Smooth muscle cell (in vitro differentiated cells): ENCODE measurements at regions not wholly inside any gene's neighbourhood (a gene's known extent, or its start where the extent isn't known, plus 50 kb on each side); places are given as distances from the start of the nearest gene placed in this dataset.

Experiments
- DNase-seq: peaks from one replicate; lab custom pipeline; 2025; ENCODE audit not compliant: unreplicated experiment; lab: John Stamatoyannopoulos, UW
- H2AFZ ChIP-seq: fragments of 200-600 bp; sonication (generic); 2 replicates; pipeline ENCODE4 v1.6.0; 2016; ENCODE audit warnings: antibody characterized with exemption, low read depth, mild to moderate bottlenecking
- H3F3A ChIP-seq: fragments of 200-600 bp; sonication (generic); 2 replicates; pipeline ENCODE4 v1.6.0; 2017; ENCODE audit warnings: antibody characterized with exemption, low read depth
- H3K27ac ChIP-seq: fragments of 200-600 bp; sonication (generic); 2 replicates; pipeline ENCODE4 v1.5.1; 2016; ENCODE audit warnings: low read depth, mild to moderate bottlenecking
- H3K27me3 ChIP-seq: fragments of 200-600 bp; sonication (generic); 2 replicates; pipeline ENCODE4 v1.6.1; 2016; ENCODE audit warnings: low read depth, mild to moderate bottlenecking
- H3K36me3 ChIP-seq: fragments of 200-600 bp; sonication (generic); 2 replicates; pipeline ENCODE4 v1.5.1; 2016; ENCODE audit warnings: low read depth
- H3K4me1 ChIP-seq: fragments of 200-600 bp; sonication (generic); 2 replicates; pipeline ENCODE4 v1.5.1; 2016; ENCODE audit warnings: low read depth
- H3K4me2 ChIP-seq: fragments of 200-600 bp; sonication (generic); 2 replicates; pipeline ENCODE4 v1.6.0; 2016; ENCODE audit warnings: mild to moderate bottlenecking
- H3K4me3 ChIP-seq: fragments of 200-600 bp; sonication (generic); 2 replicates; pipeline ENCODE4 v1.5.1; 2016; ENCODE audit warnings: mild to moderate bottlenecking
- H3K79me2 ChIP-seq: fragments of 200-600 bp; sonication (generic); 2 replicates; pipeline ENCODE4 v1.6.0; 2016; ENCODE audit warnings: low read depth, mild to moderate bottlenecking
- H3K9ac ChIP-seq: fragments of 200-600 bp; sonication (generic); 2 replicates; pipeline ENCODE4 v1.6.0; 2016; ENCODE audit warnings: low read depth
- H3K9me3 ChIP-seq: fragments of 200-600 bp; sonication (generic); replicated peaks from 2 replicates; pipeline ENCODE4 v1.5.1; 2016; ENCODE audit warnings: low read depth
- H4K20me1 ChIP-seq: fragments of 200-600 bp; sonication (generic); 2 replicates; pipeline ENCODE4 v1.6.0; 2016; ENCODE audit warnings: low read depth
- CTCF ChIP-seq: fragments of 200-600 bp; sonication (generic); IDR thresholded peaks from 2 replicates; pipeline ENCODE4 v1.5.1; 2017; ENCODE audit warnings: borderline replicate concordance, mild to moderate bottlenecking, antibody characterized with exemption; ENCODE audit not compliant: insufficient read depth, poor library complexity, severe bottlenecking
- WGBS: methylation state at CpG from one replicate; pipeline ENCODE4 v1.1.7; 2016; ENCODE audit warnings: low lambda C conversion rate; 5-methylcytosine and 5-hydroxymethylcytosine counted together

GRCh38 chr14:56027421-56027820 is 90.8 kb upstream of the PELI2 start:
- no peaks in the 10 kb centered on the region for H3K27me3 ChIP-seq
- no peaks in the 10 kb centered on the region for H4K20me1 ChIP-seq
- no peaks in the 10 kb centered on the region for H3F3A ChIP-seq
- no peak overlapping the region for H3K9ac ChIP-seq
- H3K9me3 ChIP-seq, result no peaks in the 10 kb centered on the region
- WGBS, result 100% methylated on average over 1 of the region's 1 CpG
- DNase-seq, result no peak
- H2AFZ ChIP-seq, result no peak overlapping the region
- no peak overlapping the region for H3K4me3 ChIP-seq
- no peak overlapping the region for H3K4me2 ChIP-seq
- H3K4me1 ChIP-seq, result peaks cover 4% of the 10 kb centered on the region
- no peaks in the 10 kb centered on the region for H3K36me3 ChIP-seq
- no peaks in the 10 kb centered on the region for H3K79me2 ChIP-seq
- no peak for TF ChIP-seq CTCF
- no peak overlapping the region for H3K27ac ChIP-seq

- no peak overlapping the region for H3K4me3 ChIP-seq
- no peaks in the 10 kb centered on the region for H3F3A ChIP-seq
- no peak overlapping the region for H3K9ac ChIP-seq
- H3K27ac ChIP-seq, result no peak overlapping the region
- H2AFZ ChIP-seq, result no peak overlapping the region
- H3K4me2 ChIP-seq, result no peak overlapping the region
- H4K20me1 ChIP-seq, result no peaks in the 10 kb centered on the region
- H3K27me3 ChIP-seq, result no peaks in the 10 kb centered on the region
- no peak for TF ChIP-seq CTCF
- H3K4me1 ChIP-seq, result peaks cover 4% of the 10 kb centered on the region
- no peaks in the 10 kb centered on the region for H3K79me2 ChIP-seq
- H3K36me3 ChIP-seq, result no peaks in the 10 kb centered on the region
- WGBS, result 64% methylated on average over 2 of the region's 2 CpGs
- no peaks in the 10 kb centered on the region for H3K9me3 ChIP-seq
- DNase-seq, result no peak
Observed at GRCh38 chr14:56027916-56028712, 90.1 kb upstream of the PELI2 start.

- Histone ChIP-seq H3K4me1 (no peaks in the 10 kb centered on the region), H3K9me3 (no peaks in the 10 kb centered on the region), H3K79me2 (no peaks in the 10 kb centered on the region), H3K4me2 (no peak overlapping the region), H3K4me3 (no peak overlapping the region), H4K20me1 (no peaks in the 10 kb centered on the region), H3K9ac (no peak overlapping the region), H2AFZ (no peak overlapping the region), H3K27ac (no peak overlapping the region), H3K36me3 (no peaks in the 10 kb centered on the region), H3F3A (no peaks in the 10 kb centered on the region), H3K27me3 (no peaks in the 10 kb centered on the region)
- no peak for DNase-seq
- no peak for TF ChIP-seq CTCF
- 79% methylated on average over 5 of the region's 5 CpGs for WGBS
Observed at GRCh38 chr14:56036353-56036752, 81.9 kb upstream of the PELI2 start.

GRCh38 chr14:56040121-56040520 is 78.1 kb upstream of the PELI2 start:
- H3K9ac ChIP-seq, result no peak overlapping the region
- H4K20me1 ChIP-seq, result no peaks in the 10 kb centered on the region
- WGBS, result 83% methylated on average over 2 of the region's 2 CpGs
- no peak overlapping the region for H3K4me3 ChIP-seq
- H3K36me3 ChIP-seq, result no peaks in the 10 kb centered on the region
- DNase-seq, result no peak
- H3K27me3 ChIP-seq, result no peaks in the 10 kb centered on the region
- H2AFZ ChIP-seq, result no peak overlapping the region
- H3K79me2 ChIP-seq, result no peaks in the 10 kb centered on the region
- no peak for TF ChIP-seq CTCF
- H3K9me3 ChIP-seq, result no peaks in the 10 kb centered on the region
- no peak overlapping the region for H3K4me2 ChIP-seq
- H3K4me1 ChIP-seq, result no peaks in the 10 kb centered on the region
- no peak overlapping the region for H3K27ac ChIP-seq
- H3F3A ChIP-seq, result no peaks in the 10 kb centered on the region
